H9 (cell line): ENCODE measurements at regions not wholly inside any gene's neighbourhood (a gene's known extent, or its start where the extent isn't known, plus 50 kb on each side); places are given as distances from the start of the nearest gene placed in this dataset.
A peak's percentile ranks its signal among the peaks of the same experiment; 100 is the strongest.

Experiments
- DNase-seq: peaks from one replicate; pipeline ENCODE4 v3.0.0-alpha.2; 2017
- H2AFZ ChIP-seq: one replicate; pipeline ENCODE4 v1.6.1; 2013; ENCODE audit warnings: mild to moderate bottlenecking, low read length, control low read depth, moderate library complexity
- H2AK5ac ChIP-seq: 2 replicates; pipeline ENCODE4 v1.6.1; 2013; ENCODE audit warnings: low read length, control low read depth, mixed read lengths; ENCODE audit not compliant: insufficient read length
- H2BK120ac ChIP-seq: one replicate; pipeline ENCODE4 v1.6.1; 2013; ENCODE audit warnings: low read depth, mild to moderate bottlenecking, low read length, control low read depth, inconsistent platforms; ENCODE audit not compliant: poor library complexity, severe bottlenecking
- H2BK12ac ChIP-seq: 2 replicates; pipeline ENCODE4 v1.6.1; 2013; ENCODE audit warnings: low read length, control low read depth, mixed read lengths, low read depth; ENCODE audit not compliant: insufficient read length
- H2BK15ac ChIP-seq: 2 replicates; pipeline ENCODE4 v1.6.1; 2013; ENCODE audit warnings: low read depth, low read length, control low read depth
- H2BK20ac ChIP-seq: one replicate; pipeline ENCODE4 v1.6.1; 2013; ENCODE audit warnings: low read depth, mild to moderate bottlenecking, low read length, control low read depth, inconsistent platforms; ENCODE audit not compliant: poor library complexity, severe bottlenecking
- H2BK5ac ChIP-seq: 2 replicates; pipeline ENCODE4 v1.6.1; 2013; ENCODE audit warnings: low read length, control low read depth, mixed read lengths; ENCODE audit not compliant: insufficient read length
- H3K14ac ChIP-seq: 2 replicates; pipeline ENCODE4 v1.6.1; 2013; ENCODE audit warnings: low read length, control low read depth; ENCODE audit not compliant: insufficient read depth
- H3K18ac ChIP-seq: 2 replicates; pipeline ENCODE4 v1.6.1; 2013; ENCODE audit warnings: low read depth, mild to moderate bottlenecking, mixed read lengths, low read length, control low read depth; ENCODE audit not compliant: insufficient read length
- H3K23ac ChIP-seq: 2 replicates; pipeline ENCODE4 v1.6.1; 2013; ENCODE audit warnings: low read length, control low read depth, mixed read lengths, low read depth; ENCODE audit not compliant: insufficient read length
- H3K23me2 ChIP-seq: 2 replicates; pipeline ENCODE4 v1.6.1; 2013; ENCODE audit warnings: low read depth, mild to moderate bottlenecking, mixed read lengths, low read length, control low read depth; ENCODE audit not compliant: insufficient read length, poor library complexity, severe bottlenecking
- H3K27ac ChIP-seq: 2 replicates; pipeline ENCODE4 v1.5.1; 2013; ENCODE audit warnings: low read length, control low read depth, mixed read lengths, low read depth; ENCODE audit not compliant: insufficient read length
- H3K27me3 ChIP-seq: 2 replicates; pipeline ENCODE4 v1.6.1; 2013; ENCODE audit warnings: low read length, control low read depth, inconsistent platforms; ENCODE audit not compliant: insufficient read depth
- H3K4ac ChIP-seq: 2 replicates; pipeline ENCODE4 v1.6.1; 2013; ENCODE audit warnings: low read depth, mild to moderate bottlenecking, control low read depth, inconsistent platforms, low read length, moderate library complexity
- H3K4me1 ChIP-seq: 2 replicates; pipeline ENCODE4 v1.6.1; 2013; ENCODE audit warnings: low read length, control low read depth, inconsistent platforms; ENCODE audit not compliant: insufficient read depth
- H3K4me2 ChIP-seq: 2 replicates; pipeline ENCODE4 v1.6.1; 2013; ENCODE audit warnings: low read length, control low read depth, mixed read lengths; ENCODE audit not compliant: insufficient read length, insufficient read depth
- H3K56ac ChIP-seq: 2 replicates; pipeline ENCODE4 v1.6.1; 2013; ENCODE audit warnings: low read depth, mild to moderate bottlenecking, mixed read lengths, low read length, control low read depth; ENCODE audit not compliant: insufficient read length
- H3K79me1 ChIP-seq: 2 replicates; pipeline ENCODE4 v1.6.1; 2013; ENCODE audit warnings: low read depth, mild to moderate bottlenecking, moderate library complexity, low read length, control low read depth, inconsistent platforms; ENCODE audit not compliant: insufficient read depth, poor library complexity, severe bottlenecking
- H3K79me2 ChIP-seq: 2 replicates; pipeline ENCODE4 v1.6.1; 2013; ENCODE audit warnings: low read length, control low read depth, inconsistent platforms; ENCODE audit not compliant: insufficient read depth
- H3K9ac ChIP-seq: 2 replicates; pipeline ENCODE4 v1.6.1; 2013; ENCODE audit warnings: low read length, control low read depth, mixed read lengths; ENCODE audit not compliant: insufficient read length; ENCODE audit errors: extremely low read depth
- H3K9me3 ChIP-seq: one replicate; pipeline ENCODE4 v1.6.1; 2013; ENCODE audit warnings: low read depth, low read length, inconsistent platforms; ENCODE audit not compliant: control insufficient read depth
- H3T11ph ChIP-seq: one replicate; pipeline ENCODE4 v1.6.1; 2013; ENCODE audit warnings: mild to moderate bottlenecking, low read length, control low read depth, inconsistent platforms
- H4K20me1 ChIP-seq: one replicate; pipeline ENCODE4 v1.6.1; 2013; ENCODE audit not compliant: control insufficient read depth, insufficient read length, insufficient read depth
- H4K5ac ChIP-seq: 2 replicates; pipeline ENCODE4 v1.6.1; 2013; ENCODE audit warnings: low read depth, mild to moderate bottlenecking, mixed read lengths, low read length, control low read depth; ENCODE audit not compliant: insufficient read length
- H4K8ac ChIP-seq: replicated peaks from 2 replicates; pipeline ENCODE4 v1.6.1; 2013; ENCODE audit warnings: low read length, control low read depth, mixed read lengths, low read depth; ENCODE audit not compliant: insufficient read length
- H4K91ac ChIP-seq: 2 replicates; pipeline ENCODE4 v1.6.1; 2013; ENCODE audit warnings: low read depth, mild to moderate bottlenecking, moderate library complexity, mixed read lengths, low read length, control low read depth; ENCODE audit not compliant: insufficient read length
- H3K27ac Mint-ChIP-seq, 3 experiments: 2 replicates in 2 of 3; 3 replicates in 1 of 3; pipeline ENCODE4 v1.8.0; 2020 to 2021; ENCODE audit warnings: mixed read lengths in 3 of 3, mild to moderate bottlenecking in 1 of 3, moderate library complexity in 1 of 3
- H3K27me3 Mint-ChIP-seq: 2 replicates; pipeline ENCODE4 v1.8.0; 2021; ENCODE audit warnings: low read depth, mild to moderate bottlenecking, moderate library complexity, mixed read lengths
- H3K36me3 Mint-ChIP-seq, 3 experiments: 2 replicates in 2 of 3; 3 replicates in 1 of 3; pipeline ENCODE4 v1.8.0; 2020 to 2021; ENCODE audit warnings: low read depth in 3 of 3, mixed read lengths in 3 of 3; ENCODE audit not compliant: insufficient read depth in 1 of 3
- H3K4me1 Mint-ChIP-seq, 2 experiments: 2 replicates each; pipeline ENCODE4 v1.8.0; 2020; ENCODE audit warnings: mixed read lengths in 2 of 2
- H3K4me3 Mint-ChIP-seq, 2 experiments: 2 replicates in 1 of 2; 3 replicates in 1 of 2; pipeline ENCODE4 v1.8.0; 2020 to 2021; ENCODE audit warnings: mild to moderate bottlenecking in 2 of 2, mixed read lengths in 2 of 2, moderate library complexity in 1 of 2
- H3K9me3 Mint-ChIP-seq, 2 experiments: 2 replicates in 1 of 2; 3 replicates in 1 of 2; pipeline ENCODE4 v1.8.0; 2020; ENCODE audit warnings: mild to moderate bottlenecking in 2 of 2, mixed read lengths in 2 of 2, moderate library complexity in 1 of 2
- WGBS: extraction: QIAGEN DNeasy Blood & Tissue Kit; methylation state at CpG from one replicate; pipeline ENCODE4 v1.1.7; 2013; ENCODE audit warnings: missing lambda C conversion rate, low lambda C conversion rate, mixed read lengths; ENCODE audit not compliant: insufficient read length; ENCODE audit errors: extremely low coverage; 5-methylcytosine and 5-hydroxymethylcytosine counted together
- TF ChIP-seq, protein P1 (sequence below): fragments of 200-600 bp; sonication (generic); conservative IDR thresholded peaks from 3 replicates; pipeline ENCODE4 v1.8.0; 2021; ENCODE audit warnings: antibody characterized with exemption, mild to moderate bottlenecking

DNA sequence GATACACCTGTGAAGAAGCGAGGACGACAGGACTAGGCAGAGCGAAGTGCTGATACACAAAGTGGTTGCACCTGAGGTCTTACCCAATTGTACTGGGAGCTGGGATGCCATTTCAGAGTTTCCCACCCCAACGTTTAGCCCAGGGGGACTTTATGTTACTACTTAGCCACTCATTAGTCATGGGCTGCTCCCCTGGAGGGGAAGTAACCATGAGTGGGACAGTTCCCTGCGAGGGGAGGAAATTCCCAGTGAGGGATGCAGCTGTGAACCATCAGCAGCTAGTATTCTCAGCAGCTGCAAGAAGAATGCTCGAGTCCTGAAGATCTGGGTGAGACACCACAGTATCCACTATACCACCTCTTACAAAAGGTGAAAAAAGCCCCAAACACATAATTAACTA is 93.7 kb upstream of the ACTBL2 start:
- WGBS, result no CpG with 5 or more reads among the region's 6 CpGs
- H3K27me3 Mint-ChIP-seq, result no peaks in the 10 kb centered on the region
- H2AFZ ChIP-seq, result peak overlapping the region; percentile 23

More for the DNA sequence above, 93.7 kb upstream of the ACTBL2 start:
- no peak overlapping the region for H3K18ac ChIP-seq
- H2BK5ac ChIP-seq, result no peak overlapping the region
- H4K91ac ChIP-seq, result no peak overlapping the region
- H3K9me3 ChIP-seq, result no peaks in the 10 kb centered on the region
- H4K8ac ChIP-seq, result no peak overlapping the region
- no peak overlapping the region for H3K4ac ChIP-seq
- H3K4me1 ChIP-seq, result no peaks in the 10 kb centered on the region
- TF ChIP-seq, protein P1, sequence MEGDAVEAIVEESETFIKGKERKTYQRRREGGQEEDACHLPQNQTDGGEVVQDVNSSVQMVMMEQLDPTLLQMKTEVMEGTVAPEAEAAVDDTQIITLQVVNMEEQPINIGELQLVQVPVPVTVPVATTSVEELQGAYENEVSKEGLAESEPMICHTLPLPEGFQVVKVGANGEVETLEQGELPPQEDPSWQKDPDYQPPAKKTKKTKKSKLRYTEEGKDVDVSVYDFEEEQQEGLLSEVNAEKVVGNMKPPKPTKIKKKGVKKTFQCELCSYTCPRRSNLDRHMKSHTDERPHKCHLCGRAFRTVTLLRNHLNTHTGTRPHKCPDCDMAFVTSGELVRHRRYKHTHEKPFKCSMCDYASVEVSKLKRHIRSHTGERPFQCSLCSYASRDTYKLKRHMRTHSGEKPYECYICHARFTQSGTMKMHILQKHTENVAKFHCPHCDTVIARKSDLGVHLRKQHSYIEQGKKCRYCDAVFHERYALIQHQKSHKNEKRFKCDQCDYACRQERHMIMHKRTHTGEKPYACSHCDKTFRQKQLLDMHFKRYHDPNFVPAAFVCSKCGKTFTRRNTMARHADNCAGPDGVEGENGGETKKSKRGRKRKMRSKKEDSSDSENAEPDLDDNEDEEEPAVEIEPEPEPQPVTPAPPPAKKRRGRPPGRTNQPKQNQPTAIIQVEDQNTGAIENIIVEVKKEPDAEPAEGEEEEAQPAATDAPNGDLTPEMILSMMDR, result no peak
- no peaks in the 10 kb centered on the region for H4K20me1 ChIP-seq
- no peaks in the 10 kb centered on the region for H3K79me2 ChIP-seq
- H3K56ac ChIP-seq, result no peak overlapping the region
- no peak overlapping the region for H3K27ac ChIP-seq
- no peaks in the 10 kb centered on the region for H3K23me2 ChIP-seq
- no peak overlapping the region for H3T11ph ChIP-seq
- no peak overlapping the region for H3K23ac ChIP-seq
- no peak overlapping the region for H2BK120ac ChIP-seq
- H3K14ac ChIP-seq, result no peak overlapping the region
- Mint-ChIP-seq H3K27ac (no peak overlapping the region; a peak in 1 of 7 replicates), H3K4me3 (no peak overlapping the region), H3K4me1 (peaks cover 0 to 4% of the 10 kb centered on the region in 2 experiments; a peak in 1 of 4 replicates), H3K9me3 (peaks cover 0 to 6% of the 10 kb centered on the region in 2 experiments; a peak in 1 of 5 replicates), H3K36me3 (peaks cover 0 to 8% (median 2%) of the 10 kb centered on the region in 3 experiments; a peak in 3 of 7 replicates)
- no peak overlapping the region for H3K9ac ChIP-seq
- no peak overlapping the region for H2BK12ac ChIP-seq
- H3K79me1 ChIP-seq, result no peaks in the 10 kb centered on the region
- no peak overlapping the region for H3K4me2 ChIP-seq
- no peaks in the 10 kb centered on the region for H3K27me3 ChIP-seq
- H2BK20ac ChIP-seq, result no peak overlapping the region
- H2AK5ac ChIP-seq, result no peak overlapping the region
- H4K5ac ChIP-seq, result no peak overlapping the region
- no peak overlapping the region for H2BK15ac ChIP-seq
- DNase-seq, result no peak
